IMR-90 (cell line): ENCODE measurements at regions not wholly inside any gene's neighbourhood (a gene's known extent, or its start where the extent isn't known, plus 50 kb on each side); places are given as distances from the start of the nearest gene placed in this dataset.

Experiments used
- ATAC-seq: fragments of 200-7000 bp; cut with Tn5 transposase; 2 replicates; pipeline ENCODE4 v1.9.1; 2020; ENCODE audit warnings: low read depth, mild to moderate bottlenecking, moderate library complexity
- BruUV-seq: library from RNA; stranded (reverse); fragments of 400-500 nt; replicated peaks from 2 replicates; lab custom pipeline; 2021; lab: Mats Ljungman, UMichigan
- CTCF ChIA-PET: fragments of 300-600 bp; formaldehyde crosslinking; extraction: SDS; loops from one replicate; lab custom pipeline; 2021; ENCODE audit warnings: antibody characterized with exemption; lab: Yijun Ruan, JAX
- POLR2A ChIA-PET: fragments of 300-600 bp; sonication (Branson Sonifier 250); formaldehyde crosslinking; loops from one replicate; lab custom pipeline; 2022; ENCODE audit warnings: antibody characterized with exemption; ENCODE audit not compliant: unreplicated experiment; lab: Charles Lee
- DNase-seq: peaks from one replicate; pipeline ENCODE4 v3.0.0; 2013
- H2AFZ ChIP-seq: replicated peaks from 2 replicates; pipeline ENCODE3; 2013; ENCODE audit warnings: low read length, mild to moderate bottlenecking; ENCODE audit not compliant: poor library complexity
- H2AK5ac ChIP-seq: 2 replicates; pipeline ENCODE4 v1.6.1; 2013; ENCODE audit warnings: low read depth, low read length, inconsistent platforms
- H2AK9ac ChIP-seq: replicated peaks from 2 replicates; pipeline ENCODE3; 2013; ENCODE audit warnings: mild to moderate bottlenecking, low read depth, low read length, moderate library complexity; ENCODE audit not compliant: poor library complexity
- H2BK120ac ChIP-seq: 2 replicates; pipeline ENCODE4 v1.6.1; 2013; ENCODE audit warnings: low read depth, low read length, inconsistent platforms
- H2BK15ac ChIP-seq: 3 replicates; pipeline ENCODE4 v1.6.1; 2013; ENCODE audit warnings: low read depth, low read length, inconsistent platforms
- H2BK20ac ChIP-seq: 2 replicates; pipeline ENCODE4 v1.6.1; 2013; ENCODE audit warnings: low read depth, mild to moderate bottlenecking, inconsistent platforms, low read length, moderate library complexity
- H2BK5ac ChIP-seq: 2 replicates; pipeline ENCODE4 v1.6.1; 2013; ENCODE audit warnings: mild to moderate bottlenecking, low read depth, low read length, inconsistent platforms; ENCODE audit not compliant: poor library complexity, severe bottlenecking
- H3K14ac ChIP-seq: replicated peaks from 2 replicates; pipeline ENCODE4 v1.6.1; 2013; ENCODE audit warnings: low read depth, low read length, inconsistent platforms
- H3K18ac ChIP-seq: 2 replicates; pipeline ENCODE4 v1.6.1; 2013; ENCODE audit warnings: low read depth, low read length, control low read depth
- H3K23ac ChIP-seq: 2 replicates; pipeline ENCODE4 v1.6.1; 2013; ENCODE audit warnings: low read depth, low read length, inconsistent platforms
- H3K27ac ChIP-seq: 2 replicates; pipeline ENCODE4 v1.5.1; 2013; ENCODE audit warnings: mild to moderate bottlenecking, control low read depth, low read length; ENCODE audit not compliant: insufficient read depth
- H3K27me3 ChIP-seq: 2 replicates; pipeline ENCODE4 v1.6.1; 2013; ENCODE audit warnings: low read length; ENCODE audit not compliant: control insufficient read depth, insufficient read depth
- H3K36me3 ChIP-seq: 2 replicates; pipeline ENCODE4 v1.6.1; 2013; ENCODE audit warnings: low read length, mixed read lengths; ENCODE audit not compliant: control insufficient read depth, insufficient read depth
- H3K4ac ChIP-seq: 2 replicates; pipeline ENCODE4 v1.6.1; 2013; ENCODE audit warnings: low read depth, low read length, inconsistent platforms
- H3K4me1 ChIP-seq: 2 replicates; pipeline ENCODE4 v1.6.1; 2013; ENCODE audit warnings: low read length, mixed read lengths; ENCODE audit not compliant: control insufficient read depth, insufficient read depth
- H3K4me2 ChIP-seq: 2 replicates; pipeline ENCODE4 v1.6.1; 2013; ENCODE audit warnings: low read depth, mild to moderate bottlenecking, control low read depth, low read length, moderate library complexity
- H3K4me3 ChIP-seq: 2 replicates; pipeline ENCODE4 v1.5.1; 2013; ENCODE audit warnings: low read depth, mild to moderate bottlenecking, control low read depth, low read length, moderate library complexity; ENCODE audit not compliant: insufficient read depth
- H3K56ac ChIP-seq: 2 replicates; pipeline ENCODE4 v1.6.1; 2013; ENCODE audit warnings: low read length, inconsistent platforms; ENCODE audit not compliant: insufficient read depth; ENCODE audit errors: extremely low read depth
- H3K79me1 ChIP-seq, 2 experiments: 2 replicates each; pipeline ENCODE4 v1.6.1; 2013; ENCODE audit warnings: low read length in 2 of 2, inconsistent platforms in 1 of 2, low read depth in 1 of 2
- H3K9ac ChIP-seq: 2 replicates; pipeline ENCODE4 v1.6.1; 2013; ENCODE audit warnings: low read depth, low read length, control low read depth
- H3K9me1 ChIP-seq: 2 replicates; pipeline ENCODE4 v1.6.1; 2013; ENCODE audit warnings: low read length, inconsistent platforms; ENCODE audit not compliant: insufficient read depth
- H3K9me3 ChIP-seq: 2 replicates; pipeline ENCODE4 v1.6.1; 2013; ENCODE audit warnings: low read length; ENCODE audit not compliant: control insufficient read depth, insufficient read depth
- H4K20me1 ChIP-seq: 2 replicates; pipeline ENCODE4 v1.6.1; 2013; ENCODE audit warnings: low read length, inconsistent platforms; ENCODE audit not compliant: insufficient read depth
- H4K5ac ChIP-seq: 2 replicates; pipeline ENCODE4 v1.6.1; 2013; ENCODE audit warnings: mild to moderate bottlenecking, low read depth, low read length, control low read depth
- H4K8ac ChIP-seq, 2 experiments: 2 replicates each; pipeline ENCODE4 v1.6.1; 2013; ENCODE audit warnings: low read depth in 2 of 2, low read length in 2 of 2, control low read depth in 1 of 2, inconsistent platforms in 1 of 2
- H4K91ac ChIP-seq: 2 replicates; pipeline ENCODE4 v1.6.1; 2013; ENCODE audit warnings: low read depth, low read length, inconsistent platforms; ENCODE audit not compliant: insufficient read depth
- BHLHE40 ChIP-seq: fragments of 150-350 bp; IDR thresholded peaks from 2 replicates; pipeline ENCODE4 v1.6.1; 2016; ENCODE audit warnings: mild to moderate bottlenecking, low read depth, low read length
- CEBPB ChIP-seq: IDR thresholded peaks from 2 replicates; pipeline ENCODE4 v1.6.1; 2012; ENCODE audit warnings: low read depth, low read length, improper control_type of control experiment
- CHD1 ChIP-seq: IDR thresholded peaks from 2 replicates; pipeline ENCODE4 v1.6.1; 2012; ENCODE audit warnings: low read depth, low read length, improper control_type of control experiment
- CTCF ChIP-seq: conservative IDR thresholded peaks from 2 replicates; pipeline ENCODE4 v1.5.1; 2012; ENCODE audit warnings: mild to moderate bottlenecking, low read depth, low read length, improper control_type of control experiment
- ELK1 ChIP-seq: fragments of 150-350 bp; IDR thresholded peaks from 2 replicates; pipeline ENCODE4 v1.6.1; 2016; ENCODE audit warnings: low read depth, mild to moderate bottlenecking, low read length, moderate library complexity, borderline replicate concordance
- FOS ChIP-seq: fragments of 150-350 bp; IDR thresholded peaks from 2 replicates; pipeline ENCODE4 v1.6.1; 2016; ENCODE audit warnings: low read depth, low read length
- MAFK ChIP-seq: IDR thresholded peaks from 2 replicates; pipeline ENCODE4 v1.6.1; 2012; ENCODE audit warnings: low read depth, low read length, improper control_type of control experiment
- MAZ ChIP-seq: IDR thresholded peaks from 2 replicates; pipeline ENCODE4 v1.6.1; 2012; ENCODE audit warnings: low read depth, mild to moderate bottlenecking, low read length, improper control_type of control experiment, moderate library complexity, borderline replicate concordance
- NFE2L2 ChIP-seq: fragments of 150-350 bp; IDR thresholded peaks from 2 replicates; pipeline ENCODE4 v1.6.1; 2016; ENCODE audit warnings: low read depth, mild to moderate bottlenecking, low read length
- POLR2A ChIP-seq: IDR thresholded peaks from 2 replicates; pipeline ENCODE4 v1.6.1; 2012; ENCODE audit warnings: mild to moderate bottlenecking, low read depth, low read length
- RCOR1 ChIP-seq: IDR thresholded peaks from 2 replicates; pipeline ENCODE4 v1.6.1; 2012; ENCODE audit warnings: mild to moderate bottlenecking, low read length, improper control_type of control experiment; ENCODE audit not compliant: insufficient replicate concordance
- RFX5 ChIP-seq: IDR thresholded peaks from 2 replicates; pipeline ENCODE4 v1.8.0; 2012; ENCODE audit warnings: low read depth, mild to moderate bottlenecking, low read length, moderate library complexity
- SMC3 ChIP-seq: fragments of 150-350 bp; IDR thresholded peaks from 2 replicates; pipeline ENCODE4 v1.6.1; 2016; ENCODE audit warnings: low read depth, mild to moderate bottlenecking, antibody characterized with exemption, low read length, moderate library complexity
- USF2 ChIP-seq: fragments of 150-350 bp; IDR thresholded peaks from 2 replicates; pipeline ENCODE4 v1.6.1; 2017; ENCODE audit warnings: mild to moderate bottlenecking, antibody characterized with exemption, low read length, low read depth
- WGBS, 2 experiments: methylation state at CpG; one replicate each; pipeline versions ENCODE4 v1.1.5 to v1.1.7; 2013; ENCODE audit warnings: missing lambda C conversion rate in 2 of 2; ENCODE audit not compliant: insufficient read length in 1 of 2; ENCODE audit errors: extremely low coverage in 2 of 2; 5-methylcytosine and 5-hydroxymethylcytosine counted together
- dilution Hi-C: fragments of 300-500 bp; cut with HindIII; formaldehyde crosslinking; loops from one replicate; pipeline ENCODE4 v1.14.3; 2018; ENCODE audit warnings: low sequenced_read_pairs; ENCODE audit not compliant: unreplicated experiment
- in situ Hi-C: fragments of 300-500 bp; cut with MboI; formaldehyde crosslinking; loops from 3 replicates; pipeline ENCODE4 v1.14.3; 2019; ENCODE audit warnings: low sequenced_read_pairs, inconsistent platforms, mixed read lengths
- intact Hi-C: fragments of 100-400 bp; cut with micrococcal nuclease; formaldehyde crosslinking; loops from 2 replicates; pipeline ENCODE4 v1.10.0; 2022

- H2AFZ ChIP-seq, result no peak overlapping the region
- no peaks in the 10 kb centered on the region for H3K9me1 ChIP-seq
- H3K9me3 ChIP-seq, result no peaks in the 10 kb centered on the region
- dilution Hi-C loops (no loop called here), intact Hi-C loops (loop anchor here (5.0 kb wide), 1 partner anchor 485 kb away; the partner anchor contains the start of gene ADAMTS9), in situ Hi-C loops (no loop called here)
- H3K14ac ChIP-seq, result no peak overlapping the region
- H3K18ac ChIP-seq, result no peak overlapping the region
- H4K20me1 ChIP-seq, result no peaks in the 10 kb centered on the region
- 63% methylated on average over 3 of the region's 5 CpGs; no CpG with 5 or more reads in 1 of the 2 experiments for WGBS, 2 experiments
- no peaks in the 10 kb centered on the region for H3K4me1 ChIP-seq
- no peak for DNase-seq
- ChIA-PET POLR2A (no interaction called here), CTCF (no interaction called here)
- H2BK120ac ChIP-seq, result no peak overlapping the region
- H3K23ac ChIP-seq, result no peak overlapping the region
- H4K8ac ChIP-seq, result no peak overlapping the region
- H2AK9ac ChIP-seq, result no peak overlapping the region
- H3K9ac ChIP-seq, result no peak overlapping the region
- no peaks in the 10 kb centered on the region; the same call in 1 of the 2 replicates for H3K27me3 ChIP-seq
- no peak overlapping the region for H3K4me3 ChIP-seq
- no TSS peak for BruUV-seq
- no peak overlapping the region for H2AK5ac ChIP-seq
- H3K4me2 ChIP-seq, result no peak overlapping the region
- no peak overlapping the region for H3K56ac ChIP-seq
- H3K79me1 ChIP-seq, result no peaks in the 10 kb centered on the region
- no peak for ATAC-seq
- H2BK15ac ChIP-seq, result no peak overlapping the region
- H2BK20ac ChIP-seq, result no peak overlapping the region
- H3K27ac ChIP-seq, result no peak overlapping the region
- H3K4ac ChIP-seq, result no peak overlapping the region
- TF ChIP-seq RCOR1, result no peak
- no peak for TF ChIP-seq CTCF
- no peak for TF ChIP-seq USF2
- TF ChIP-seq MAZ, result no peak
- TF ChIP-seq FOS, result no peak
- TF ChIP-seq BHLHE40, result no peak
- TF ChIP-seq SMC3, result no peak
- no peak for TF ChIP-seq CHD1
- no peak for TF ChIP-seq RFX5
- TF ChIP-seq POLR2A, result no peak
- no peak for TF ChIP-seq MAFK
- no peak for TF ChIP-seq CEBPB
- TF ChIP-seq NFE2L2, result no peak
- no peak for TF ChIP-seq ELK1
- no peak overlapping the region for H4K91ac ChIP-seq
- H2BK5ac ChIP-seq, result no peak overlapping the region
- no peak overlapping the region for H4K5ac ChIP-seq
- no peaks in the 10 kb centered on the region for H3K36me3 ChIP-seq
These were observed 484.4 kb upstream of the ADAMTS9 start for GRCh38 chr3:65172209-65172608.
